Lung (tissue), 11 donors: ENCODE measurements at regions not wholly inside any gene's neighbourhood (a gene's known extent, or its start where the extent isn't known, plus 50 kb on each side); places are given as distances from the start of the nearest gene placed in this dataset.

Experiments
- ATAC-seq: fragments of 200-7000 bp; cut with Tn5 transposase; one replicate; pipeline ENCODE4 v1.9.1; 2020; ENCODE audit warnings: moderate number of reproducible peaks; ENCODE audit not compliant: insufficient read depth, low FRiP score
- DNase-seq, 3 donors: peaks; one replicate each; pipeline ENCODE4 v3.0.0-alpha.2; 2013 to 2017
- H3K27ac ChIP-seq, 2 donors: one replicate each; pipeline ENCODE4 v1.5.1; 2013; ENCODE audit warnings: mild to moderate bottlenecking in 2 of 2, moderate library complexity in 2 of 2, control low read depth in 1 of 2, inconsistent platforms in 1 of 2, low read depth in 1 of 2, low read length in 1 of 2
- H3K27me3 ChIP-seq, 3 donors: one replicate each; pipeline ENCODE4 v1.5.1; 2013; ENCODE audit warnings: low read length in 2 of 3; ENCODE audit not compliant: control insufficient read depth in 3 of 3, insufficient read depth in 3 of 3
- H3K36me3 ChIP-seq, 4 donors: one replicate each; pipeline ENCODE4 v1.5.1; 2013; ENCODE audit warnings: low read length in 4 of 4, mild to moderate bottlenecking in 1 of 4, moderate library complexity in 1 of 4; ENCODE audit not compliant: control insufficient read depth in 4 of 4, insufficient read depth in 4 of 4
- H3K4me1 ChIP-seq, 5 donors: one replicate each; pipeline ENCODE4 v1.5.1; 2013; ENCODE audit warnings: low read length in 5 of 5, mild to moderate bottlenecking in 2 of 5, moderate library complexity in 1 of 5; ENCODE audit not compliant: control insufficient read depth in 5 of 5, insufficient read depth in 5 of 5
- H3K4me3 ChIP-seq: one replicate; pipeline ENCODE4 v1.5.1; 2013; ENCODE audit warnings: mild to moderate bottlenecking, control low read depth, moderate library complexity
- H3K9ac ChIP-seq, 2 donors: one replicate each; pipeline ENCODE4 v1.5.1; 2013; ENCODE audit warnings: low read length in 2 of 2, control low read depth in 1 of 2; ENCODE audit not compliant: insufficient read depth in 1 of 2
- H3K9me3 ChIP-seq, 4 donors: one replicate each; pipeline ENCODE4 v1.5.1; 2013; ENCODE audit warnings: low read length in 3 of 4, mild to moderate bottlenecking in 1 of 4, moderate library complexity in 1 of 4; ENCODE audit not compliant: control insufficient read depth in 4 of 4, insufficient read depth in 3 of 4
- CTCF ChIP-seq: IDR thresholded peaks from 2 replicates; pipeline ENCODE4 v1.5.1; 2012; ENCODE audit warnings: mild to moderate bottlenecking; ENCODE audit errors: control extremely low read depth, extremely low read depth
- WGBS, 2 donors: extraction: QIAGEN DNeasy Blood & Tissue Kit; methylation state at CpG; one replicate each; pipeline ENCODE4 v1.1.7; 2013; 5-methylcytosine and 5-hydroxymethylcytosine counted together
- donor health status: control.
- donor health status: control.
- donor health status: Bipolar disorder and iron deficiency.
- donor health status: healthy.
- donor health status: DM: yes; HTN: yes; CAD: no.

- no peak overlapping the region for H3K4me3 ChIP-seq
- no peaks in the 10 kb centered on the region for H3K36me3 ChIP-seq
- no peak overlapping the region for H3K9ac ChIP-seq
- H3K27me3 ChIP-seq = peaks cover 0 to 24% (median 22%) of the 10 kb centered on the region in 3 donors
- no peak overlapping the region for H3K27ac ChIP-seq
- peaks cover 0 to 3% (median 0%) of the 10 kb centered on the region in 5 donors for H3K4me1 ChIP-seq
- peak in 1 of 3 donors; percentile 17 for DNase-seq
- 74 to 79% methylated on average over 8 of the region's 8 CpGs for WGBS, 2 donors
- no peak for TF ChIP-seq CTCF
- no peak for ATAC-seq
- H3K9me3 ChIP-seq = peaks cover 0 to 1% (median 0%) of the 10 kb centered on the region in 4 donors
Measured at GRCh38 chr1:5453347-5453746, 538.9 kb downstream of the NPHP4 start.

- DNase-seq = no peak
- WGBS, 2 donors = 70 to 81% methylated on average over 11 of the region's 11 CpGs
Measured at GRCh38 chr1:5451671-5452070, 540.6 kb downstream of the NPHP4 start.

GRCh38 chr1:5448486-5448885, 543.7 kb downstream of the NPHP4 start:
- Histone ChIP-seq H3K4me3 (no peak overlapping the region), H3K27me3 (peaks cover 0 to 6% (median 4%) of the 10 kb centered on the region in 3 donors), H3K27ac (no peak overlapping the region), H3K4me1 (peaks cover 0 to 3% (median 0%) of the 10 kb centered on the region in 5 donors), H3K9ac (no peak overlapping the region), H3K36me3 (no peaks in the 10 kb centered on the region), H3K9me3 (peaks cover 0 to 1% (median 0%) of the 10 kb centered on the region in 4 donors)
- ATAC-seq = no peak
- 75 to 78% methylated on average over 6 of the region's 6 CpGs for WGBS, 2 donors
- no peak for DNase-seq
- no peak for TF ChIP-seq CTCF

More at GRCh38 chr1:5451671-5452070, 540.6 kb downstream of the NPHP4 start:
- H3K9me3 ChIP-seq = peaks cover 0 to 1% (median 0%) of the 10 kb centered on the region in 4 donors
- no peak overlapping the region for H3K9ac ChIP-seq
- H3K36me3 ChIP-seq = no peaks in the 10 kb centered on the region
- TF ChIP-seq CTCF = no peak
- no peak overlapping the region for H3K4me3 ChIP-seq
- H3K27me3 ChIP-seq = peaks cover 0 to 21% (median 18%) of the 10 kb centered on the region in 3 donors
- peaks cover 0 to 3% (median 0%) of the 10 kb centered on the region in 5 donors for H3K4me1 ChIP-seq
- H3K27ac ChIP-seq = no peak overlapping the region
- no peak for ATAC-seq

GRCh38 chr1:5447503-5447960, 544.7 kb downstream of the NPHP4 start:
- Histone ChIP-seq H3K27me3 (peaks cover 0 to 6% (median 4%) of the 10 kb centered on the region in 3 donors), H3K9me3 (peaks cover 0 to 1% (median 0%) of the 10 kb centered on the region in 4 donors), H3K27ac (no peak overlapping the region), H3K9ac (no peak overlapping the region), H3K4me1 (no peaks in the 10 kb centered on the region), H3K4me3 (no peak overlapping the region), H3K36me3 (no peaks in the 10 kb centered on the region)
- 63 to 64% methylated on average over 6 of the region's 6 CpGs for WGBS, 2 donors
- no peak for DNase-seq
- no peak for TF ChIP-seq CTCF
- no peak for ATAC-seq
